HPDE6-E6E7 (cell line): ENCODE measurements at regions not wholly inside any gene's neighbourhood (a gene's known extent, or its start where the extent isn't known, plus 50 kb on each side); places are given as distances from the start of the nearest gene placed in this dataset.

ENCODE experiments used
- DNase-seq: peaks from one replicate; pipeline ENCODE4 v3.0.0; 2011; ENCODE audit warnings: missing footprints; ENCODE audit errors: extremely low spot score

DNA sequence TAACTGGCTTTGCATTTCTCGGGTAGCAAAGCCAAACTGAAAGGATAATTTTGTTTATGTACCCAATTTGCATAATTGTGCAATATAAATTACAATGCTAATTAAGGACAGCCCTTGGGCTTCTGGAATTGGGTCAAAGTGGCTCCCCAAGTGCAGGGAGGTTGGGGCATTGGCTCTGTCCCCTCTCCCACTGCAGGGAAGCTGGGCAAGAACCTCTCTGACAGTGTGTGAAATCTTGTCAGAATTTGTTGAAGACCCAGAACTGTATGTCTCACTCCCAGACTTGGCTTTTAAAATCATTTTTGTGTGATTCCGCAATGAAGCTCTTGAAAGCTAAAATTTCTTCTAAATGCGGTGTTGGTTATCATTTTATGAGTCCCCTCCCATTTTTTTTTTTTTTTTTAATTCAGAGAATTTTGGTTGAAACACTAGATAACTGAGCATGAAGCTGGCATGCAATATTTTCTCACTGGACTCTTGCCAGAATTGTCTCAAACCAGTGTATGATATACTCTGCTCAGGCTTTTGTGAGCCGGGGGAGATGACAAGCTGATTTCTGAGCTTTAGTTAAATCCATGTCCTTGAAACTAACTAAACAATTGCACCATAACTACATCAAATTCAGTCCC lies 878.9 kb upstream of the CXADR start:
- no peak for DNase-seq

DNA sequence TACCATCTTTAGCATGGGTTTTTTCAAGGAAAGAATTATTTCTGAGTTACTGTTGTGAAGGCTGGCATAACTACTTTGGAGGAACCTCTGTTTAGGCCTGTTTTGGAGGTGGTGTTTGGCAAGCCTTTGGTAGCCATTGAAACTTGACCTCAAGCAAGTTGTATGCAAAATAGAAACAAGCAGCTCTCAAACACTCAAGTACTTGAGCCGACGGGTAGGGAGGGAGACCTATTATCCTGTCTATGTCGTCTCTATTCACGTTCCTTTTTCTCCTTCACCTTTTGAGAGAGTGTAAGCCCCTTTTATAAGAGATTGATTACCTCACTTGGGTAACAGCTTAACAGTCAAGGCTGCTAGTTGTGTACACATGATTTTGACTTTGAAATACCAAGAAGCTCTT lies 878.3 kb upstream of the CXADR start:
- no peak for DNase-seq

DNA sequence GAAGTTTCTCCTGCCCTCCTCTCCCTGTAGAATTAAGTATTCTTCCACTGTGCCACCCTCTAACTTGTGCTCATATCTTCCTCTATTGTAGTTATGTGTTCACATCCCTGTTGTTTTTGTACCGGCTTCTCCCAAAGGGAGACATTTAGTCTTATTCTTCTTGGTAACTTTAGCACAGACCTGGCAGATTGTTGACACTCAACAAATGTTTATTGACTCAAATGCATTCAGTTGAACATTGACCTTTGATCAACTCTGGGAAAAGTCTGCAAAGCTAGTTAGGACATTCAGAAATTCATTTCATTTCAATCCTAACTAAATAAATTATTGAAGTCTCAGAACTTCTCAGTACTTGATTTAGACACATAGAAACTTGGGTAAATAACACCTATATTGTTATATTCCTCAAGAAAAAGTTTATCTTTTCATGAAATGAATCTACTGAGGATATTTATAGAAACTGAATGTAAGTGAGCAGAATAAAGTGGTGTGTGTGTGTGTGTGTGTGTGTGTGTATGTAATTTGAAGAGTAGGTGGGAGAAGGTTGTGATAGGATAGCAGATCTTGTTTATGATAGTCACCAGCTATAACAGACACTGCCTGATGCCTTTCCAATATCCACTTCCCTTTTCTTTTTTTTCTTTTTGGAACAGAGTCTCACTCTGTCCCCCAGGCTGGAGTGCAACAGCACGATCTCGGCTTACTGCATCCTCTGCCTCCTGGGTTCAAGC lies 872.4 kb upstream of the CXADR start:
- DNase-seq, result no peak

DNA sequence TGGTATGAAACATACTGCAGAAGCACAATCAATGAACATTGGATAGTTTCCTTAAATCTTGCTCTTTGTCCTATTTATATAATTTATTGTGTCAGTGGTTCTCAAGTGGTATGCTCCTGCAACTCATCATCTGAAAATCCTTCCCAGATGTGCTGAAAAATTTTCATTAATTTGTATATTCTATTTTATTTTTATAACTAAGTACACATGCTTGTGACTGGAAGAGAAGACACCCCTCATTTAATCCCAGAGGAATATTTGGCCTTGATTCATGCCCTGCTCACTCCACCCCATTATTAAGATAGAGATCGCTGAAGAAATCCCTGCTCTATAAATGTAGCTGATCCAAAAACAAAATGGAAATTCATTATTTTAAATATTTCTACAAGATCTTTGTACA lies 870.5 kb upstream of the CXADR start:
- no peak for DNase-seq

DNA sequence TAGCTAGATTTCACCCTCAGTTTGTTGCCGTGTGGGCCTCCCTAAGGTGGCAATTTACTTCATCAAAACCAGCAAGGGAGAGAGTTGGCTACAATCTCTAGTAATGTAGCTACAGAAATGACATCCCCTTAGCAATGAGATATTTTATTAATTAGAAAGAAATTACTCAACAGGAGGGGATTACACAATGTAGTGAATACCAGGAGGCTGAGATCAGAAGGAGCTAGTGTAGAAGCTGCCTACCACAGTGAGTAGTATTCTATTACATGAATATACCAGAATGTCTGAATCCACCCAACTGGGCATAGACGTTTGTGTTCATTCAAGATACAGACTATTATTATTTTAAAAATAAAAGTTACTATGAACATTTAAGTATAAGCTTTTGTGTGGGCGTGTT lies 868.2 kb upstream of the CXADR start:
- DNase-seq, result no peak

DNA sequence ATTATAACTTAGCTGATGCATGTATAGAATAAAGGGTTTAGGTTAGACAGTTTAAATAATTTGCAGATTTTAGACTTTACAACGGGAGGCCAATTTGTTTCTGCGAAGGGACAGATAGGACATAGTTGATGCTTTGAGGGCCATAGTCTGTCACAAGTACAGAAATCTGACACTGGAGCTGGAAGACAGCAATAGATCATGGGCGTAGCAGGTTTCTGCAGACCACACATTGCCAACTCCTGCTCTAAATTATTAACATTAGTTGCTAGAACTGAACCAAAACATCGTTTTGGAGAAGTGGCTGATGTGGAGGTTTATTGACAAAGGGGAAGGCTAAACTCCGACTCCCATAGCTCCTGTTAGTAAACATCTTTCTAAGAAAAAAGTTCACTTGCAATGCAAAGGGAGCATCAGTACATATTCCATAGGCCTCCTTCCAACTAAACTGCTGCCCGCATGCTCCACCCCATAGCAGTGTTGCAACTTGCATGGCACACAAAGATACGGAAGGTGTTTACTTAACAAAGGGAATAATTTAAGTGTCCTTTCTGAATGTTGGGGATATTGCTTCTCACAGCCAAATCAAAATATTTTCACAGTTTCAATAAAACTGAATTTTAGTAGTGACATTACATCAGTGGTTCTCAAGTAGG lies 862.0 kb upstream of the CXADR start:
- DNase-seq, result no peak

DNA sequence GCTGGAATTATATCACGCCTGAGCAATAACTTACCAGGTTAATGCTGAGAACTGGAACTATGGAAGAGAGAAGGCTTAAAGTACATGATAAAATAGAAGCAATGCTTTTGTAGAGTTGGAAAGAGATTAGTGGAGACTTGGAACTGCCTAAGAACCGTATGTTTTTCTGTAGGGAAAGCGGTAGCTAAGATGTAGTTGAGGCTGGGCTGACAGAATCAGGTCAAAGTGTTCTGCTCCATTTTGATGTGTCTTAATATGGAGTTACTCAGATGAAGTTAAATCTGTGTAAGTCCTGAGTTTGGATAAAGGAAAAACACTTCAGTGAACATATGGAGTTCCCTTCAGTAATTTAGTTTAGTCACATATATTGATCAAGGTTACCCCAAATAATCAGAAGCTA lies 860.9 kb upstream of the CXADR start:
- no peak for DNase-seq

DNA sequence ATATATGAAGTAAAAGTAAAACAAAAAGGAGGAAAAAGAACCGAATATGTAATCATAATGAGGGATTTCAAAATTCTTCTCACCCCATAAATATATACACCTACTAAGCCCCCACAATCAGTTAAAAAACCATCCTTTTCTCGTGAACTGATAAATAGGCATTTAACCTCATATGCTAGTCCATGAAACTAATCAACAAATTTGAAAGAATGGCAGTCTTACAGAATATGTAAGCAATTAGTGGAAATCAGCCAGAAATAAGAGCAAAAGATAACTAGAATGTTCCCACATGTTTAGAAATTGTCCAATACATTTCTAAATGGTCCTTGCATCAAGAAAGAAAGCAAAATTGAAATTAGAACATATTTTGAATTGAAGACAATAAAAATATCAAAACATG lies 849.4 kb upstream of the CXADR start:
- DNase-seq, result no peak

DNA sequence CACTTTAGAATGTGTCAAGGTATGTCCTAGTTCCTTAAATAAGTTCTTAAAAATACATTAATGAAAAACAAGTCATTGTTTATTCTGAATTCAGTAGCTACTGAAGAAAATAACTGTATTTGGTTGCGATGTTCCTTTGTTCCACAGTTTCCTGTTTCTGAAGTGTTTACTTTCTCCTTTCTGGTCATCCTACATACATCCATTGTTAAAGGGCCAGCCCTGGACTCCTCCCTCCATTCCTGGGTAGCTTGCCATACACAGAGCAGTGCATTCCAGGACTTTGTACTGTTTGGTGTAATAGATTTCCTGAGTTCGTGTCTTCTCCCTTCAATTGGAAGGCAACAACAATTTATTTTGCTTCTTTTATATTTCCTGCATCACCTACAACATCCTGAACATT lies 845.4 kb upstream of the CXADR start:
- DNase-seq, result no peak

DNA sequence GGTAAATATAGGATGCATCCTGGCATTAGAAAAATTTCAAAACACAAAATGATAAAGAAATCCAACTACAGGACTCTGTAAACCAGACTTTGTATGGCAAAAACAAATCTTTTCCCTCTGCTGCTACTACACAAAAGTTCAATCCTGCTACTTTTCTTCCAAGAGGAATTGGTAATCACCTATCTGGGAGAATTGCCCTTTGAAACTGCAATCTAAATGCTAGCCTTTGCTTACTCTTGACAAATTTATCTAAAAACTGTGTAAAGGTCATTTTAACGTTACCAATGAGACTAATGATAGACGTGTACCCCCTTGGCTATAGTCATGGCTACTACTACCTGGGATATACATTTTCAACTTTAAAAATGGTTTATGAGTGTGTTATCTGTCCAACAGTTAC lies 837.9 kb upstream of the CXADR start:
- DNase-seq, result no peak

DNA sequence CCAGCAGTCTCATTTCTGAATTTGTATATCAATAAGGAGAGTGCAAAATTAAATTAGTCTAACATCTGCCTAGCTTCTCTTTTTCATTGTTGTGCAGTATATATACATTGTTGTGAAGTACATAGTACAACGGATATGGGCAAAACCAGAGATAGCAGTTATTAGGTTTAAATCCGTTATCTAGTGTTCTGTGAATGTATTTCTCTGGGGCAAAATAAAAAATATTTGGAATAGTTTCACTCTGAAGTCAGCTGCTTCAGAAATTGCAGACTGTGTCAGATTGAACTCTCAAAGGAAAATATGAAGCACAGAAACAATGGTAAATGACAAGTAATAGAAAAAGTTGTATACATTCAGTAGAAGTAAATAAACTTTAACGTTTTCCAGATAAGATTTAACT lies 836.5 kb upstream of the CXADR start:
- no peak for DNase-seq

DNA sequence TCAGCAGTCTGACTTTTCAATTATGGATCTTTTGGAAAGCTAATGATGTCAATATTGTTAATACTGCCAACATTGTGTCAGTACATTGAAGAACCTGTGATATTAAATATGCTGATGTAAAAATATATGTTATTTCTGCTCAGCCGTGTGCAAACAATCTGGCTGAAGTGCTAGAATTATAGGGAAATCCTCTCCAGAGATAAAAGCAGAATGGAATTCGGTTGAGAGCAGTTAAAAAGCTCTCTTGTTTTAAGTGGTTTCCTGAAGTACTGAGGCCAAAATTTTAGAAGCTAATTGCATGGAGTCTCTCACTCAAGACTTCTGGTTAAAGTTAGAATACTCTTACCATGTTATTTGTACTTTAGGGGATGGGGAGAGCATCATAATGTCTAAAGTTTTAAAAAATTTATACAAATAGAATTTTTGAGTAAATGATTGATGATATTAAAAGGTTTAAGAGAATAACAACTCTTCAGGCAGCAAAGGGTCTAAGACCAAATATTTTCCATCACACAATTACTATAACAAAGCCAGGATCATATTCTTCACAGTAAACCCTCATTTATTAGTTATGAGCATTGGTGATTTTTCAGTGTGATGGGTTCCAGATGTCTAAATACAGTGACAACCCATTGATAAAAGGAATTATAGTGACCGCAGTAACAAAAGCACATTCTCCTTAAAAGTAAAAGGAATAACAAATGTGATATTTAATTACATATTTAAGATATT lies 834.2 kb upstream of the CXADR start:
- DNase-seq, result no peak

DNA sequence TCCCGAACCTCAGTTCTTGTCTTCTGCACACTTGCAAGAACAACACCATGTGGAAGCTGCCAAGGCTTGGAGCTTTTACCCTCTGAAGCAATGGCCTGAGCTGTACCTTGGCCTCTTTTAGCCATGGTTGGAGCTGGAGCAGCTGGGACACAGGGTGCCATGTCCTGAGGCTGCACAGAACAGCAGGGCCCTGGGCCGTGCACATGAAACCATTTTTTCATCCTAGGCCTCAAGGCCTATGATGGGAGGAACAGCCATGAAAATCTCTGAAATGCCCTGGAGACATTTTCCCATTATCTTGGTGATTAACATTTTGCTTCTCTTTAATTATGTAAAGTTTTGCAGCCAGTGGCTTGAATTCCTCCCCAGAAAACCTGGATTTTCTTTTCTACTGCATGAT lies 817.8 kb upstream of the CXADR start:
- DNase-seq, result no peak

DNA sequence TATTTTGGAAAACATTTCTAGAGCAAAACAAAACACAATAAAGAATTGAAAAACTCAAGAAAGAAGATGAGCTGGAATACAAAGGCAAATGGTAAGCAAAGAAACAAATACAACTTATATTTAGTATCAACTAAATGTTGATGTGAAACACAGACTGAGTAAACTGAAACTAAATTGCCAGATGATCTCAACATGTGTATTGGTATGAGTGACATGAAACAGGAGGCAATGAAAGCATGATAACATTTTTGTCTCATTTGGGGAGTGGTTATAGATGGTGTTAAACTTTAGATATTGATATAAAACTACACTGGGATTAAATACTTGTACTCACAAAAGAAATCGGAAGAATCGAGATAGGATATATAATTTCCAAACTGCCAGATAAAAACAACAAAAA lies 805.6 kb upstream of the CXADR start:
- DNase-seq, result no peak

DNA sequence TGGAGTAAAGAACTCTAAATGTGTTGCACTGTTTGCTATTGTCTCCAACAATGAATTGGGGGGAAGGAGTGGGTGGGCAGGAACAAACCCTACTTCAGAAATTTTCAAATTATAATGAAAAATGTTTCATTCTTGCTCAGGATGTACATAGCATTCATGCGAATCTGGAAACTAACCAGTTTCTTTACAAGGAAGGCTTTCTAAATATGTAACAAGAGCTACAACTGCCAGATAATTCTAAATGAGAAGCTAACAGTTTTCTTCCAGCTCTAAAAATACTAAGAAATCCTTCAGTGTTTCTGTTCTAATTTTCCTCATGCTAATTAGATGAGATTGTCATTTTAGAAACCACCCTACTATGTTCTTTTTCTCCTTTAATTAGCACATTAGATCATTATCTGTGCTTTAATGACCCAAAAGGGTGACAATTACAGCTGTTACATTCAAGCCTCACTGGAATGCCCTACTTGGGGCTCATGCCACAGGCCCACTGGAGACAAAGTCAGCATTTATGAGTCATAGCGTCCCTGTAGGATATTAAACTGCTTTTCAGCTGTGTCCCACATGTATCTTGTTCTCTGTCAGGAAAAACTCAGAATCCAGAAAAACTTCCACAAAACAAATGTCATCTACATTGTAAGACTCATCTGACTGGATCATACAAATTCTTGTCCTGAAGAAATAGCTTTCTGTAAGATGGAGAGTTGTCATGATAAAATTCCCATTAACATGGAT lies 804.6 kb upstream of the CXADR start:
- no peak for DNase-seq

DNA sequence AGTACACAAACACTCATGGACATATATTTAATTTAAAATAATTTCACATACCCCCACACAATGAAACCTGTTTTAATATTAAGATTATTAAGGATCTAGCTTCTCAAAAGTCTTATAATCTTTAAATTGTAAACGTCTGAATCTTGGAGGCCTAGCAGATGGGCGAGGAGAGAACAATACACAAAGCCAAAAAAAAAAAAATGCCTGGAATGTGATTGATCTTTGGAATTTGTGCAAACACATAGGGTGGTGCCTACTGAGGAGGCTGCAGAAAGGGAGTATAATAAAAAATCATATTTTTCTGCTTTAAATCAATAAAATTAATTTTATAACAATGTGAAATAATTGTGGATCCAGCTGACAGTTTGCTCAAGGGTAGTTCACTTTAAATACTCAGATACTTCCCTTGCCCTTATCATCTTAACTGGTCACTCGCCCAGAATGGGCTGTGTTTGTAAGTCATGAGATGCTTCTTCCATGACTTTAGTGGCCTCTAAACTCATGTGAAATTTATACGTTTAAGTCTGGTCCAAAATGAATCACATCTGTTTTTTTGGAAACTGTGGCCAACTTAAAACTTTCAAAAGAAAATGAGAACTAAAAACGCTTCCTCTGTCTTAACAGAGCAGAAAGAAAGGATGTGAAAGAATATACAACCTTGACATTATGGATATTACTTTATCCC lies 802.8 kb upstream of the CXADR start:
- no peak for DNase-seq

DNA sequence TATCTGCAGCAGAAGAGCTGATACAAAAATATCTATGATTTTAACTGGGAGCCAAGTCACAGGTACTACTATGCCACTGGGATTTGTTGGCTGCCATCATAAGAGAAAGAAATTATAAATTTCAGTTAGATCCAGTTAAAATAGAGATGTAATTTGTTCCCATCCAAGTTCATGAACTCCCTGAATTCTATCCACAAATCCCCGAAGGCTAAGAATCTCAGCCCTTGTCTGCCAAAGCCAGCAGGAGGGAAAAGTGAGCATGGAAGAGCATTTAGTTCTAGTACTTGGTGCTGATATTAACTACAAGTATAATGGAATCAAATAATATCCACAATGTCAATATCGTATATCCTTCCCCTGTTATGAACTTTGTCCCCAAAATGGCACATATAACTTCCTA lies 801.1 kb upstream of the CXADR start:
- DNase-seq, result no peak

DNA sequence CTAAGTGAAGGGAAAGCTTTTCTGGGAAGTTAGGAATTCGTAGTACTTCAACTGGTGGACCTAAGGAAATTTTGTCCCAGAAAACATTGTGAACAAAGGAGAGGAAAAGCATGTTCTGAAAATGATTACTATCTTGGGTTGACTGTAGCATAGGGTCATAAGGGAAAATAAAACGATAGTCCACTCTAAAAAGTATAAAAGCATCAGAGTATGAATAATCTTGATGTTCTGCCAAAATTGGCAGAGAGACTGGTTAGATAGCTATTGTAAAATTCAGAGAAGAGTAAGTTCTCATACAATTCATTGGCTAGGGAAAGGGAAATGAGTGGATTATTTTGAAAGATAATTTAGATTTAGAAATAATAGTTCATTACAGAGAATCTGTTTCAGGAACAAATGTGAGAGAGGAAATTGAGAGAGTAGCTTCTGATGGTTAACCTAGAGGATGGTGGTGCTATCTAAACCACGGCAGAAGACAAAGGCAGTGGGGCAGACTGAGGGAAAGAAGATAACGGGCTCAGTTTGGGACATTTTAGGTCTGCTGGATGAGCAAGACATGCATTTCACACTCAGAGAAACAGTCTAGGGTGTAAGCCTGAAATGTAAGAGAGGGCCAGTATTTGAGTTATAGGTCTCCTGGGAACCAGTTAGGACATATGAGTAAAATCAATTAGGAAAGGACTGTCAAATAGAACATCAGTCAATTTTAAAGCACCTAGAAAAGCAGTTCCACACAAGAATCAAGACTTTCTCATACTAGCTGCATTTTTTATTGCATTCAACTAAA lies 799.3 kb upstream of the CXADR start:
- no peak for DNase-seq

DNA sequence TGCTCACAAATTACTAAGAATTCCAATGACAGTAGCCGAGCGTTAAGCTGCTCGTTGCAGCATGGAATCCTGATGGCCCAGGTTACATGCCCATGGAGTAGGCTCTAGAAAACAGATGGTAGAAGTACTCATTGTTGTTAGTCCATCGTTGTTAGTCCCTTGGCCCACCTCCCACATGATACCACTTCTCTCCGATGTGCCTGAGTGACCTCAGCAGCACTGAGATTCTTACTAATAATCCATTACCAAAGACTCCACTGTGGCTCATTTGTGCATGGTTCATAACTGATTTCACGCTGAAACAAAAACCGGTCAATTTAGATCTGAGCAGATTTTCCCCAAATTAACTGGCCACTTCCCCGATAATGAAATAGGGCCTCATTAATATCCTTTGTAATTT lies 772.3 kb upstream of the CXADR start:
- no peak for DNase-seq

DNA sequence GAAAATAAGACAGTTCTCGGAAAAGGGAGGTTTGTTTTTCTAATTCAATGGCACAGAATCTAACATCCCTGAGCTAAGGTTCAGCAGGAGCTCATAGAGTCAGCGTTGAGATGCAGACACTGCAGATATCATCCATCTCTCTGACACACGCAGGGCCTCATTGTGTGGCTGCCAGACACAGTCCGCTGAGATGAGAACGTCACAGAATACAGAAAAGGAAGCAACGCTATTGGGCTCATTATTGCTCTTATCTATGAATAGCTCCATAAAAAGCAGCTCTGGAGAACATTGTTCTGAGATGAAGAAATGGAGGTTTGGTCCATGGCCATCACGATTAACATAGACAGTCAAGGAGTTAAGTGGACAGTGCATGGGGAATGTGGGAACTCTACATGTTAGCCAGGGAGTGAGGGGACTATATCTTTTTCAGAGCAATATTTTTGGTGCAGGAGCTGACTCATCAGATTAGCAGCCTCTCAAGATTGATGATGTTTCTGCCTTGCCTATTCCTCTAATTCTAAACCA lies 771.6 kb upstream of the CXADR start:
- DNase-seq, result no peak
